ENCODE measurements at regions not wholly inside any gene's neighbourhood (a gene's known extent, or its start where the extent isn't known, plus 50 kb on each side); places are given as distances from the start of the nearest gene placed in this dataset.
"Not testable (repeated sequence)": the region's sequence is repeated elsewhere in the genome, so short reads cannot be mapped to it uniquely, and the experiment has no call there.

GRCh38 chr12:71312768-71313403 is 126.7 kb upstream of the LGR5 start:
- no peak overlapping the region for H3K27ac Mint-ChIP-seq
- H3K4me1 Mint-ChIP-seq (ENCODE audit: low read depth) = peaks cover 6% of the 10 kb centered on the region
- DNase-seq (ENCODE audit: low spot score, unreplicated experiment) = no peak
- no peaks in the 10 kb centered on the region for H3K27me3 Mint-ChIP-seq
- H3K4me3 Mint-ChIP-seq (ENCODE audit: low read depth) = no peak overlapping the region
- H3K36me3 Mint-ChIP-seq (ENCODE audit: insufficient read depth) = no peaks in the 10 kb centered on the region
- TF ChIP-seq CTCF (IDR thresholded peaks at IDR 0.05; ENCODE audit: unreplicated experiment) = no peak
- H3K9me3 Mint-ChIP-seq (ENCODE audit: low read depth) = peaks cover 8% of the 10 kb centered on the region

GRCh38 chr12:71311611-71312010 is 128.0 kb upstream of the LGR5 start:
- not testable (repeated sequence) for H3K4me1 Mint-ChIP-seq (ENCODE audit: low read depth); H3K27me3 Mint-ChIP-seq; H3K9me3 Mint-ChIP-seq (ENCODE audit: low read depth); H3K4me3 Mint-ChIP-seq (ENCODE audit: low read depth); H3K27ac Mint-ChIP-seq; H3K36me3 Mint-ChIP-seq (ENCODE audit: insufficient read depth); DNase-seq (ENCODE audit: low spot score, unreplicated experiment)

GRCh38 chr12:71306808-71307207 is 132.8 kb upstream of the LGR5 start:
- no peak overlapping the region for H3K27ac Mint-ChIP-seq
- peaks cover 9% of the 10 kb centered on the region for H3K4me1 Mint-ChIP-seq (ENCODE audit: low read depth)
- no peaks in the 10 kb centered on the region for H3K36me3 Mint-ChIP-seq (ENCODE audit: insufficient read depth)
- TF ChIP-seq CTCF (IDR thresholded peaks at IDR 0.05; ENCODE audit: unreplicated experiment) = no peak
- H3K9me3 Mint-ChIP-seq (ENCODE audit: low read depth) = no peaks in the 10 kb centered on the region
- no peaks in the 10 kb centered on the region for H3K27me3 Mint-ChIP-seq
- H3K4me3 Mint-ChIP-seq (ENCODE audit: low read depth) = no peak overlapping the region
- no peak for DNase-seq (ENCODE audit: low spot score, unreplicated experiment)

GRCh38 chr12:71304306-71304705 is 135.3 kb upstream of the LGR5 start:
- Mint-ChIP-seq H3K27me3 (no peaks in the 10 kb centered on the region), H3K27ac (no peak overlapping the region), H3K4me1 (ENCODE audit: low read depth) (peaks cover 9% of the 10 kb centered on the region), H3K4me3 (ENCODE audit: low read depth) (no peak overlapping the region), H3K36me3 (ENCODE audit: insufficient read depth) (no peaks in the 10 kb centered on the region), H3K9me3 (ENCODE audit: low read depth) (no peaks in the 10 kb centered on the region)
- TF ChIP-seq CTCF (IDR thresholded peaks at IDR 0.05; ENCODE audit: unreplicated experiment) = no peak
- no peak for DNase-seq (ENCODE audit: low spot score, unreplicated experiment)

GRCh38 chr12:71303199-71303598 is 136.4 kb upstream of the LGR5 start:
- TF ChIP-seq CTCF (IDR thresholded peaks at IDR 0.05; ENCODE audit: unreplicated experiment) = no peak
- Mint-ChIP-seq H3K9me3 (ENCODE audit: low read depth) (no peaks in the 10 kb centered on the region), H3K4me1 (ENCODE audit: low read depth) (peaks cover 6% of the 10 kb centered on the region), H3K36me3 (ENCODE audit: insufficient read depth) (no peaks in the 10 kb centered on the region), H3K27ac (no peak overlapping the region), H3K27me3 (no peaks in the 10 kb centered on the region), H3K4me3 (ENCODE audit: low read depth) (no peak overlapping the region)
- no peak for DNase-seq (ENCODE audit: low spot score, unreplicated experiment)

Data from progenitor cell of endocrine pancreas (in vitro differentiated cells).